Astrocyte of the spinal cord (primary cell): ENCODE measurements at regions not wholly inside any gene's neighbourhood (a gene's known extent, or its start where the extent isn't known, plus 50 kb on each side); places are given as distances from the start of the nearest gene placed in this dataset.

Experiments used
- DNase-seq: peaks from one replicate; pipeline ENCODE4 v3.0.0; 2011; ENCODE audit warnings: low read depth, low spot score
- H3K4me3 ChIP-seq: 2 replicates; pipeline ENCODE4 v1.5.1; 2011; ENCODE audit warnings: low read depth, mild to moderate bottlenecking, low read length, moderate library complexity
- CTCF ChIP-seq: IDR thresholded peaks from 2 replicates; pipeline ENCODE4 v1.5.1; 2012; ENCODE audit warnings: low read depth, mild to moderate bottlenecking, low read length, inconsistent platforms
- in situ Hi-C: cut with HindIII; loops from 2 replicates; pipeline ENCODE4 v1.10.0; 2017; ENCODE audit warnings: low sequenced_read_pairs

DNA sequence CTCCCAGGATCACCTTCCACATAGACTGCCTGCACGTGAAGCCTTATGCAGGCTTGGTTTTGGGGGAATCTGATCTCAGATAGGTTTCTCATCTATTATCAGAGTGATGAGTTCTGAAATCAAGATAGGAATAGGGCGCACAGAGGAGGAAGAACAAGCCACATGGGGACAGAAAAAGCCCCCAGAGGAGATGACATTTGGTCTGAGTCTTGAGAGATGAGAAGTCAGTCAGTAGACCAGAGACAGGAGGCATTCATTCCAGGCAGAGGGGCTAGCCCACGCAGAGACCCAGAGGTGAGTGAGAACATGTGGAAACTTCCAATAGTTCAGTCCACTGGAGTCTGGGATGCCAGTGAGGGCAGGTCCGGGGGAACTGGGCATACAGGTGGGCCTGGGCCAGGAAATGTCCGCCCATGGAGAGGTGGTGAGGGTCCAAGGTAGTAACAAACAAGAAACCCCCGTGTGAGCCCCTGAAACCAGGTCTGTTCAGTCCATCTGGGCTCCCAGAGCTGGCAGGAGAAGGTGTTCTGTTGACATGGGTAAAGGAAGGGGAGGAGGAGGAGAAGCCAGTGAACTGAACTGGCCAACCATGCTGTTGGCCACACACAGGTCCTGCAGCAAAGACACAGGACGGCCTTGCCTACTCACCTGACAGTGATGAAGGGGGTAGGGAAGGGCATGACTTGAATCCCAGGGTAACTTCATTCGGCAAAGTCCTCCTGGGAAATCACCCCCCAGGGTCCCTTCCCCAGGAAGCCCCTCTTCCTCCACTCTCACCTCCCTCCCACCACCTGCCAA is 69.3 kb upstream of the SMNDC1 start:
- in situ Hi-C loops: no loop called here
- TF ChIP-seq CTCF: no peak
- no peak overlapping the region for H3K4me3 ChIP-seq
- DNase-seq: no peak

GRCh38 chr10:110375121-110375520 is 70.4 kb upstream of the SMNDC1 start:
- no peak for TF ChIP-seq CTCF
- in situ Hi-C loops: no loop called here
- DNase-seq: no peak
- H3K4me3 ChIP-seq: no peak overlapping the region

DNA sequence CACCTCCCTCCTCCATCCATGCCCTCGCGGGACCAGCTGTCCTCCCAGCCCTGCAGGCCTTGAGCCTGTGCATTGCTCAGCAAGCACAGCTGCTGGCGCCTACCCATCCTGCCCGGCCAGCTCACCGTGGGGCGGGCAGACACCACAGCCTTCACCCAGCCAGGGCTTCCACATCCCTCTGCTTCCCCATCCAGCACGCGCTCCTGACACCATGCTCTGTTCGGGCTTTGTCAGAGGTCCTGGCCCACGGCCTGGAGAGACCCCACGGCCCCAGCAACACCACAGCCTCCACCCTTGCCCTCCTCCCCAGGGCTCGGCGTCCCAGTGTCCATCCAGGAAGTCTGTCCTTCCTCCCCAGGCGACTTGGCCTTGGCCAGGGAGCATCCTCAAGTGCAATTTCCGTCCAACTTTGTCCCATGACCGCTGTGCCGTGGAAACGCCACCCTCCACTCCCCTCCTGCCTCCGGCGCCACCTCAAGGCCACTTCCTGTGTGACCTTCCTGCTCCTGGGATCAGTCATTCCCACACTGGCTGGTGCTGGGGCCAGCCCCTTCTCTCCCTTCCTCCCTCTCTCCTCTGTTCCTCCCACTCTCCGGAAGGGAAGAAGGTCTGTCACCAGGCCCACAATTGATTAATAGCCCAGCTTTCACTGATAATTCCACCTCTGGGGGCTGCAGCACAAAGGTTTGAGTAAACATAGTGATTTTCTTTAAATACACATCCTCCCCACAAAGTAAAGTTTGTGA is 71.5 kb upstream of the SMNDC1 start:
- in situ Hi-C loops: no loop called here
- no peak for DNase-seq
- TF ChIP-seq CTCF: no peak
- H3K4me3 ChIP-seq: no peak overlapping the region

DNA sequence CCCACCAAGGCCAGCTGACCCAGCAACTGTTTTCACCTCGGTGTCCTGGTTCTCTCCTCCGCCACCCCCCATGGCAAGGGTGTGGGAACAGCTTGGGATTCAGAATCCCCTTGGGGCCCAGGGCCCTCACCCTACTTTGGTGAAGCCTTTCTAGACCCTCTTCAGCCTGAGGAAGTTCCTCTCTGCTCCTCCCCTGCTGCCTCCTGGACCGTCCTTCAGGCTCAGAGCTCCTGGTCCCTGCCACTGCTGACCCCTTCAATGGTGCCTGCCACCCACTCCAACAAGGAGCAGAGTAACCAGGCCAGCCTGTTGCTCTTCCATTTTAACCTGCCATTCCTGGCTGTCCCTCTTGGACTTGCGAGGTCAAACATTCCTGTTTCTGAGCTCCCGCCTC is 72.0 kb upstream of the SMNDC1 start:
- no peak for TF ChIP-seq CTCF
- H3K4me3 ChIP-seq: no peak overlapping the region
- in situ Hi-C loops: no loop called here
- no peak for DNase-seq

GRCh38 chr10:110378006-110378405 is 73.3 kb upstream of the SMNDC1 start:
- H3K4me3 ChIP-seq: no peak overlapping the region

More at GRCh38 chr10:110378006-110378405, 73.3 kb upstream of the SMNDC1 start:
- no peak for TF ChIP-seq CTCF
- DNase-seq: no peak
- in situ Hi-C loops: no loop called here
